GM18867 (cell line): ENCODE measurements at regions not wholly inside any gene's neighbourhood (a gene's known extent, or its start where the extent isn't known, plus 50 kb on each side); places are given as distances from the start of the nearest gene placed in this dataset.
A peak's percentile ranks its signal among the peaks of the same experiment; 100 is the strongest.
"Not testable (repeated sequence)": the region's sequence is repeated elsewhere in the genome, so short reads cannot be mapped to it uniquely, and the experiment has no call there.

Experiments used
- ATAC-seq: cut with Tn5 transposase; IDR thresholded peaks from one replicate; pipeline ENCODE4 v1.9.1; 2021; ENCODE audit warnings: mild to moderate bottlenecking, moderate library complexity; ENCODE audit not compliant: unreplicated experiment

GRCh38 chr10:61818251-61818650 is 83.2 kb upstream of the ARID5B start:
- ATAC-seq, result not testable (repeated sequence)

- no peak for ATAC-seq
Observed at GRCh38 chr10:61819208-61819607, 82.3 kb upstream of the ARID5B start.

GRCh38 chr10:61821153-61821552 is 80.3 kb upstream of the ARID5B start:
- ATAC-seq, result no peak

GRCh38 chr10:61821693-61822092 is 79.8 kb upstream of the ARID5B start:
- no peak for ATAC-seq

GRCh38 chr10:61822096-61822495 is 79.4 kb upstream of the ARID5B start:
- ATAC-seq, result no peak

GRCh38 chr10:61822781-61823230 is 78.7 kb upstream of the ARID5B start:
- ATAC-seq, result no peak

GRCh38 chr10:61825001-61825400 is 76.5 kb upstream of the ARID5B start:
- no peak for ATAC-seq

- no peak for ATAC-seq
Observed at GRCh38 chr10:61825628-61826027, 75.9 kb upstream of the ARID5B start.

GRCh38 chr10:61828034-61828433 is 73.5 kb upstream of the ARID5B start:
- ATAC-seq, result no peak

- ATAC-seq, result no peak
Observed at GRCh38 chr10:61828788-61829187, 72.7 kb upstream of the ARID5B start.

GRCh38 chr10:61830072-61830845 is 71.2 kb upstream of the ARID5B start:
- ATAC-seq, result no peak

- no peak for ATAC-seq
Observed at GRCh38 chr10:61830846-61831273, 70.6 kb upstream of the ARID5B start.

- no peak for ATAC-seq
Observed at GRCh38 chr10:61832866-61833481, 68.5 kb upstream of the ARID5B start.

- peak; percentile 20 for ATAC-seq
Observed at GRCh38 chr10:61834519-61834918, 67.0 kb upstream of the ARID5B start.

- peak; percentile 70 for ATAC-seq
Observed at GRCh38 chr10:61835069-61835945, 66.2 kb upstream of the ARID5B start.

- no peak for ATAC-seq
Observed at GRCh38 chr10:61835946-61836887, 65.3 kb upstream of the ARID5B start.

GRCh38 chr10:61836888-61837754 is 64.4 kb upstream of the ARID5B start:
- no peak for ATAC-seq

- no peak for ATAC-seq
Observed at GRCh38 chr10:61837755-61838171, 63.7 kb upstream of the ARID5B start.

- no peak for ATAC-seq
Observed at GRCh38 chr10:61839916-61840315, 61.6 kb upstream of the ARID5B start.
